ENCODE measurements at regions not wholly inside any gene's neighbourhood (a gene's known extent, or its start where the extent isn't known, plus 50 kb on each side); places are given as distances from the start of the nearest gene placed in this dataset.

- TF ChIP-seq CTCF (conservative IDR thresholded peaks at IDR 0.05), result no peak
- TF ChIP-seq ZFX (IDR thresholded peaks at IDR 0.05), result no peak
Measured at GRCh38 chr10:110388687-110389052, 84.0 kb upstream of the SMNDC1 start.
